HG02571 (cell line): ENCODE measurements at regions not wholly inside any gene's neighbourhood (a gene's known extent, or its start where the extent isn't known, plus 50 kb on each side); places are given as distances from the start of the nearest gene placed in this dataset.

Source experiments
- ATAC-seq: cut with Tn5 transposase; IDR thresholded peaks from one replicate; pipeline ENCODE4 v1.9.1; 2021; ENCODE audit warnings: mild to moderate bottlenecking, moderate library complexity; ENCODE audit not compliant: unreplicated experiment

DNA sequence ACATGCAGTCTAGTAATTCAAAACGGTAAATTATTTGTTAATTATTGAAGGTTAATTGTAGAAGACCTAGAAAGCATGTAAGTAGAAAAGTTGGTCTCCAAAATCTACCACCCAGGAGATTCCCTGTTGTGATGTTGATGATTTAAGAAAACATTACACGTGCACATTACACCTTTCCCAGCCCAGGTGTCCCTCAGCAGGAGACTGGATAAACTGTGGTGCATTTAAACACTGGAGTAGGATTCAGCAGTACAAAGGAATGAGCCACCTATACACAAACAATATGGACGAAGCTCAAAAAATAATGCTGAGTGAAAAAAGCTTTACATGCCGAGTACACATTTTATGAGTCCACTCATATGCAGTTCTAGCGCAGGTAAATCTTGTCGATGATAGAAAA is 109.0 kb upstream of the STARD3NL start:
- no peak for ATAC-seq

DNA sequence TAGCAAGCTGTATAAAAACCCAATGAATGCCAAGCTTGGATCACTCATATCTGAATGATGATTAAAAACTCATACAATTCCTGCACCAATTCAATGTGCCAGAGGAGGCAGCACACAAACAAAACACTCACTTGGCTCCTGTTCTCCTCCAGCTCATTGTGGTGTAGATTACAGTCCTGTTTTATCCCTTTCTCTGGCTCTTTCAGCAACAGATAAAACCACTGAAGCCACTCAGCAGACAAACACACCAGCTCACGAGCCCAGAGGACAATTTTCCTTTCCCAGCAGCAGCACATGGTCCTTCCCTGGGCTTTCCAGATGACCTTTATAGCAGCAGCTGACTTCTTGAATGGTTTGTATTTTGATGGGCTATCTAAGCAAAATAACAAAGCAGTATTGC is 107.3 kb upstream of the STARD3NL start:
- no peak for ATAC-seq

DNA sequence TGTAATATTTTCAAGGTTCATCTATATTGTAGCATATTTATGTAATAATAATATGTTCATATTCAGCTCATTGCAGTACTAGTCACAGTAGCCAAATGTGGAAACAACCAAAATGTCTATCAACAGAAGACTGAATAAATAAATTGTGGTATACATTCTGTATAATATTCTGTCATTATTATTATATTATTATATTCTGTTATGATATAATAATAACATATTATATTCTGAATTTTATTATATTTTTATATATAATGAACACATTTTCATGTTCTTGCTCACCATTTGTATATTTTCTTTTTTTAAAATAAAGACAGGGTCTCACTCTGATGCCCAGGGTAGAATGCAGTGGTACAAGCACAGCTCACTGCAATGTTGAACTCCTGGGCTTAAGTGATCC is 91.2 kb upstream of the STARD3NL start:
- ATAC-seq = no peak

DNA sequence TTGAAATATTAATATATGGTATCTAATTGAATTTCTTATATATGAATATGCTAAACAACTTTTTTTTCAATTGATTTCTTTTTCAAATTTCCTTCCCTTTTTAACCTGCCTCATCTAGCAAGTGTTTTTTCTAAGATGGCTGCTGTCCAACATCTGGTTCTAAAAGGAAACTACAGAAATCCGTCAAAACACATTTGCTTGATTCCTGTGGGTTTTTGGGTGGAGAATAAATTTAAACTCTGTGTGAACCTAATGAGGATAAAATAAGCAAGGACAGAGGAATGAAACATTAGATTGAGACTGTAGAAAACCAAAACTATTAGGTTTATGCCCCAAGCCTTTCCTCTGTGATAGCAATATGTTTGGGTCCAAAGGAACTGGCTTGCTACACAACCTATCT is 75.5 kb upstream of the STARD3NL start:
- ATAC-seq = no peak

DNA sequence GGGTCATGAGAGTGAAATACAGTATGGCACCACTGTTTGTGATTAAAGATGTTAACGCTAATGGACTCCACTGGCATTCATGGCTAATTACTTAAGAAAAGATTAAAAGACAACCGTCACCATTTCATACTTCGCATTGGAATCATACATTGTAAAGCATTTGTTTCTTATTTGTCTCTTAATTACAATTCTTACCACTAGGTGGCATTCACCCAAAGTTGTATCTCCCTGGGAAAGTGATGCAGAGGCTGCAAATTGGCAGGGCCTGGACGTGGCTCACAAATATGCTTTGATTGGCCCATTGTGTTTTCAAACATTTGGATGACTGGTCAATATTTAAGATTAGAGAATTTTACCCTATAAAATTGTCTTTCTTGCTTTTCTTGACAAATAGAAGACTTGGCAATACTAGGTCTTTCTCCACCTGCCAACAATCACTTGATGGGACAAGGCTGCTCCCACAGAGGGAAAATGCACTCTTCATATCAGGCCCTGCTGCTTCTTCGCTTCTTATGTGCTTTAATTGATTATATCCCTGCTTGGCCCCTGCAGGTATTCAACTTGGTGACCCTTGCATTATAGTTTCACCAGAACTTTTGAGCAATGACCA is 72.1 kb upstream of the STARD3NL start:
- ATAC-seq = no peak

DNA sequence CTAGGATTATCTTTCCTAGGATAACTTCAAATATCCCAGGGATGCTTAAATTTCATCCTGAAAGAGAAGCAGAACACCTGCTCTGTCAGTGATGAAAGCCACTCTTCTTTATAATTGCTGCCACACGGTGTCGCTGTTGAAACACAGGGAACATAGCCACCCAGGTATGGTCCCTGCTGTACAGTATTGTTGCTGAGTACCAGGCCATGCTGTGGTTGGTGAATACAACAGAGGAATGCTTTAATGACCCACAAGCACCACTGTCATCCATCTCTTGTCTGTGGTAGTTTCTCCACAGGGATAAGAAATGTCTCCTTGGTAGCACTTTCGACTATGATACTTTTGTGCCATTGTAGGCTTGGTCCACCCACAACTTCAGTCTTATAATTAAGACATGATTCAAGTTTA is 70.6 kb upstream of the STARD3NL start:
- ATAC-seq = peak; percentile 61

DNA sequence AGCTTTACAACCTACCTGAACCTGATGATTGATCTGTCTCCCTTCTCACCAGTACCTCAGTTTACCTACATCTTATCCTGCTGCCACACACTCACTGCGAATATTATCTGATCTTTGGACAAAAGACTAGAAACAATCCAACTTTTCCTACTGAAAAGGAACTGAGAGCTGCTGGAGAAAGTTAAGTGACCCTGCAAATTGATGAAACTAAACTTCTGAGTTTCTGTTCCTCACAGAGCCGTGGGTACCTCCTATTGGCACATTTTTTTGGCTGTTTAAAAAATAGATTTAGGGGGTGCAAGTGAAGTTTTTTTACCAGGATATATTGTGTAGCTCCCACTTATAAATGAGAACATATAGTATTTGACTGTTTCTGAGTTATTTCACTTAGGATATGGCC is 66.0 kb upstream of the STARD3NL start:
- no peak for ATAC-seq

DNA sequence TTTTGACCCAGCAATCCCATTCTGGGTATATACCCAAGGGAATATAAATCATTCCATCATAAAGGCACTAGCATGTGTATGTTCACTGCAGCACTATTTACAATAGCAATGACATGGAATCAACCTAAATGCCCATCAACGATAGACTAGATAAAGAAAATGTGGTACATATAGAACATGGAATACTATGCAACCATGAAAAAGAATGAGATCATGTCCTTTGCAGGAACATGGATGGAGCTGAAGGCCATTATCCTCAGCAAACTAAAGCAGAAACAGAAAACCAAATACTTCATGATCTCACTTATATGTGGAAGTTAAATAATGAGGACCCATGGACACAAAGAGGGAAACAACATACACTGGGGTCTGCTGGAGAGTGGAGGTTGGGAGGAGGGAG is 58.0 kb upstream of the STARD3NL start:
- ATAC-seq = no peak

DNA sequence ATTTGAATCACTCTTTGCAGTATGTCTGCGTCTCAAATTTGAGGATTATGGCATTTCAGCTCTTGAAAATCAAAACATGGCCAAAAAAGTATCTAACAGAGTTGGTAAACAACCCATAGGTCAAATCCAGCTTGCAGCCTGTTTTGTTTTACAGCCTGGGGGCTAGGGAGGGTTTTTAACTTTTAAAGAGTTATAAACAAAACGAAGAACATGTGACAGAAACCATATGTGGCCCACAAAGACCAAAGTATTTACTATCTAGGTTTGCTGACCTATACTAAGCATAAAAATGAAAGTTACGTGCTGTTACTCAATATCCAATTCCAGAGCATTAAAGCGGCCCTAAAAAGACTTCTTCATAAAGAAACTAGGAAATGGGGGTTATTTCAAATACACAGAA is 55.5 kb upstream of the STARD3NL start:
- ATAC-seq = no peak

DNA sequence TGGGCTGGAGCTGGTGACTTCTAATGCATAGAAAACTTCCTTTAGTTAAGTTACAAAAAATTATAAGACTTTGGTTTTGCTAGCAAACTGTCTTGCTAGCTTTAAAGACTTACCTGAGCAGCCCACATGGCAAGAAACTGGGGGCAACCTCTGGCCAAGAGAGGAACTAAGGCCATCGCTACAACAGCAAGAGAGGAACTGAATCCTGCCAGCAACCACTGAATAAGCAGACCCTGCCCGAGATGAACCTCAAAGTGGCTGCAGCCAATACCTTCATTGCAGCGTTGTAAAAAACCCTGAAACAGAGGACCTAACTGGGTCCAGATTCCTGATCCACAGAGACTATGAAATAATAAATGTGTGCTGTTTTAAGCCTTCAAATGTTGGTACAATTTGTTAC is 54.6 kb upstream of the STARD3NL start:
- ATAC-seq = no peak

DNA sequence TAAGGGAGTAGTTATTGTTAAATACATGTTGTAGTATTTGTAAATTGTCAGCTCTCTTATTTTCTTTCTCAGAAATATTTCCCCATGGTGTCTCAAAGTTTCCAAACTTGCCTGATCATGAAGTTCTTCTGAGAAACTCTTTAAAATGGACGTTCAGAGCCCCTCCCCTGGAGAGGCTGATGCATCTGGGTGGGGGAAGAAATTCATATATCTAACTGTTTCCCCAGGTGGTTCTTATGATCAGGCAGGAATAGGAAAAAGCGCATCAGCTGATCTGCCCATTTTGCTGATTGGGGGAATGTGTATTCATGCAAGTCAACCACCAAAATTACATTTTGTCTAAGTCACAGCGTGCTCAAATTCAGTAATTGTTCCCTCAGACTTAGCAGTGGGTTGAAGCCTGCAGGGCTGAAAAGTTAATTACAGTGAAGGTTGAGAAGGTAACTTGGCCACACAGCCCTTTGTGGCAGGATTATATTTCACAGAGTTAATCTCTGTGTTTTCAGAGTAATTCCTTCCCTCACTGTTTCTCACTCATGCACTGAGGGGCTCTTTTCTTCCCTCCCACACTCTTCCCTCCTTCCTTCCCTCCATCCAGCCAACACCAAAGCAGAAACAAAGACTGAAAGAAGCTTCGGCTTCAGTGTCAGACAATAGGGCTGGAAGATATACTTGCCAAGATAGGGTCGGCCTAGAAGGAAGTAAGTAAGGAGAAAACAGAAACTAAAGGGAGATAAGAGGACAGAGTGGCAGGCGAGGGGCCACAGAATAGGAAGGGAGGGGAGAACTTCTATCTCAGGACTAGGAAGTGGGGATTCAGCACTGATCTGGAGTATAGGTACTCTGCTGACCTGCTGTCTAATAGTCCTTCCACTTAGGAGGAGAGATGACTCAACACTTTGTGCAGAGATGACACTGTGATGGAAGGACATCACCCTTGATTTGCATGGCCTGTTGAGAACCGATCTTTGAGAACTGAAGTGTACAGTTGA is 50.5 kb upstream of the STARD3NL start:
- ATAC-seq = no peak
